ENCODE measurements at regions not wholly inside any gene's neighbourhood (a gene's known extent, or its start where the extent isn't known, plus 50 kb on each side); places are given as distances from the start of the nearest gene placed in this dataset.

DNA sequence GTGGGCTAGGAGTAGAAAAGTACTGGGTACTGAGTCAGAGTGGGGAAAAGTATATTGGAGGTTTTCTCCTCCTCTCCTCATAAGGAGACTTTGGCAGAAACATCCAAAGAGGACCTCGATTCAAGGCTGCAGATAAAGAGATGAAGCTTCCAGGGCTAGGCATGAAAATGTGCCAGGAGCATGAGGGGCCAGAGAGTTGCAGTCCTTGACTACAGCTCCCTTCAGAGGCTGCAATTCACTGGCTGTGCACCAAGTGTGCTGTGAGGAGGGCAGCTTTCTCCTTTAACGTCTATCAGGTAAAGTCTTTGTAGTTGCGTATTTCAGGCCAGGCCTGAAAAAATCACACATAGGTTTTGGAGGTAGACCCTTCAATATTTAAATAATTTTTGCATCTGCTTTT, 174.9 kb upstream of the VEGFC start:
- intact Hi-C loops (cut with DNase I): no loop called here
- no peak for DNase-seq (ENCODE audit: low spot score)

DNA sequence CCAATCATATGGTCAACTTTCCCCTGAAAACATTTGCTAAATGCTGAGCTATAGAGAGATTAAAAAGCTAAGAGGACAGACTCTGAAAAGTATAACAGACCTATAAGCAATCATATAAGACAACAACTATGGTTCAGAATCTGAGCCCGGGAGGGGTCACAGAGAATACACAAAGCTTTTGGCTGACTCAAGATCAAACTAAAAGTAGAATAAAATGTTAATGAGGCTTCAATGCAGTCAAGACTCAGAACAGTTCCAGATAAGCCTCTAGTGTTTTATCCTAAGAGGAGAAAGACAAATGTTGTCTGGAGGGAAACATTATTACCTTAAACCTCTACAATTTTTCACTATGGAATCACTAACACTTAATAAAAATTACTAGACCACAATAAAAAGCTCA, 175.4 kb upstream of the VEGFC start:
- intact Hi-C loops (cut with DNase I): no loop called here
- no peak for DNase-seq (ENCODE audit: low spot score)

GRCh38 chr4:176969011-176969410, 176.3 kb upstream of the VEGFC start:
- intact Hi-C loops (cut with DNase I): no loop called here
- DNase-seq (ENCODE audit: low spot score): no peak

- DNase-seq (ENCODE audit: low spot score): no peak
Observed at GRCh38 chr4:176970853-176971252, 178.1 kb upstream of the VEGFC start.

DNA sequence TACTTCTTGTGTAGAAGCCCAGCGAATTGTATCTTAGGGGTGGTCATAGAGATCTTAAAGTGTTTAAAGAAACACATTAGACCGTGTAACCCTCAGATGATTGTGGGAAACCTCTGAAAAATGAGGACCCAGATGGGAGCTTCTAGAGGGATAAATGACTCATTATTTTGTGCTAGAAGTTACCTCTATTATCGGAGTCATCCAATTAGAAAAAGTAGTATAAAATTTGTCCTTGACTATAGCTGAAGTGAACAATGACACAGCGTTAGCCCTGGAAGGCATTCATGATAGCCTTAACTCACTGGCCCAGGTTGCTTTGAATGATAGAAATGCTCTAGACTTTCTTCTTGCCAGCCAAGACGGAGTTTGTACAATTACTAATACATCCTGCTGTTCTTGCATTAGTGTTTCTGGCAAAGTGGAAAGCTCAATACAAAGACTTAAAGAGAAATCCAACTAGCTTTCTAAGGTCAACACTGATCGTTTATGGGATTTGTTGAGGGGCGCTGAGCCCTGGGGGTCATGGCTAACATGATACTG, 178.9 kb upstream of the VEGFC start:
- DNase-seq (ENCODE audit: low spot score): no peak
- intact Hi-C loops (cut with DNase I): no loop called here

More at GRCh38 chr4:176970853-176971252, 178.1 kb upstream of the VEGFC start:
- intact Hi-C loops (cut with DNase I): no loop called here

DNA sequence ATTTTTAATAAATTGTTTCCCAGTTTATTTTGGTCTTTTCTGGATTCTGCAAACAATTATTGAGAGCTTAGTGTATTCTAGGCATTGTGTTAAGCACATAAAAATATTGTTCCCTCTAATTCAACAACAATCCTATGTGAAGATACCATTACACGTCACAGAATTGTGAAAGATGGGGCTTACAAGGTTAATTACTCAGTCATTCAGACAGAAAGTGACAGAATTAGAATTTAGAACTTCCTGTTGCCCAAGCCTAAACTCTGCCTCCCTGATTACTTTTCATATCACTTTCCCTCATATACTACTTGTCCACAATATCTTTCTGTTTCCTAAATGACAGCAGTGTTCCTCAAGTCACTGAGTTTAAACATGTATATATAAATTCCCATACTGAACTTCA, 186.7 kb upstream of the VEGFC start:
- no peak for DNase-seq (ENCODE audit: low spot score)
- intact Hi-C loops (cut with DNase I): no loop called here

DNA sequence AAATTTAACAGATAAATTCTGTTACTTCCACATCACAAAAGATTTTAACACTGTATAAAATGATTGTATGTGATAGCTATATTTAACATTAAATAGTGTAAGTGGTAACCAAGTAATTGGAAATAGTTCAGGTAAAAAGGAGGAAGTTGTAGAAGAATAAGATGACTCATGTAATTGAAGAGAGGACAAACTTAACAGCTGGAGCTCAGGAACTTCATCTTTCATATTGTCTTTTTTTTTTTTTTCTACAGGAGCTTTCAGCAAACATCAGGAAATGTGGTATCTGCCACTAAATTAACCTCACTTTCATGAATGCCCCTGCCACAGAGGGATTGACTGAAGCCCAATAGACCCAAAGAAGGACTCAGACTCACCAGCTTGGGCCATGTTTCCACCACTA, 188.4 kb upstream of the VEGFC start:
- no peak for DNase-seq (ENCODE audit: low spot score)
- intact Hi-C loops (cut with DNase I): no loop called here

DNA sequence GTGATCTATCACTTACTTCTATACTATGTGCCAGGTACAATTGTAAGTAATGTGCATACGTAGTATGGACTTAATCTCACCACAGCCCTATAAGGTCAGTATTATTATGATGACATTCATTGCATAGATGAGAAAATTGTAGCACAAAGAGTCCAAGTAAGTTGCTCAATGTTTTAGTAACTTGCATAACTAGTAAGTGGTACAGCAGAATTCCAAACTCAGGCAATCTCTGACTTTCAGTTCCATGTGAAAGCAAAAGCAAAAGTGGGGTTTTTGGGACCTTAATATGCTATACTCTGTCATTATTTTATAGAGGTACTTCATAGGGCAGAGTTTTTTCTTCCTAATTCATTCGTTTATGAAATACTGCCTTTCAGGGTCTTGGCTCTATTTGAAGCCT, 188.8 kb upstream of the VEGFC start:
- DNase-seq (ENCODE audit: low spot score): no peak
- intact Hi-C loops (cut with DNase I): no loop called here

DNA sequence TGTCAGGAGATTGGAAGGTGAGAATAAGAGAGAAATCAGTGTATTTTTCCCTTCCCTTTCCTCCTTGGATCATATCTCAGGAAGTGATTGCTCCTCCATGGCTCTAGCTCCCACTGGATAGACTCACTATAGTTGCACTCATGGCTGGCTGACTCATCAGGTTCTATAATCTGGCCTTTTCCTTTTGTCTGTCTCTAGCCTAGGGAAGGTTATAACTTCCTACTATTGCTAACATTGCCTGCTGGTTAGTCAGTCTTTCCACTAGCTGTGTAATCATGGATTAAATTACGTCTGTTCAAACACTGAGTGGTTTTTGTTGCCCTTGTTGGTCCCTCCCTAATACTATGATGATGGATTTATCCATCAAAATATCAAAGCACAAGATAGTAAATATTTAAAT, 195.5 kb upstream of the VEGFC start:
- no peak for DNase-seq (ENCODE audit: low spot score)
- intact Hi-C loops (cut with DNase I): no loop called here

DNA sequence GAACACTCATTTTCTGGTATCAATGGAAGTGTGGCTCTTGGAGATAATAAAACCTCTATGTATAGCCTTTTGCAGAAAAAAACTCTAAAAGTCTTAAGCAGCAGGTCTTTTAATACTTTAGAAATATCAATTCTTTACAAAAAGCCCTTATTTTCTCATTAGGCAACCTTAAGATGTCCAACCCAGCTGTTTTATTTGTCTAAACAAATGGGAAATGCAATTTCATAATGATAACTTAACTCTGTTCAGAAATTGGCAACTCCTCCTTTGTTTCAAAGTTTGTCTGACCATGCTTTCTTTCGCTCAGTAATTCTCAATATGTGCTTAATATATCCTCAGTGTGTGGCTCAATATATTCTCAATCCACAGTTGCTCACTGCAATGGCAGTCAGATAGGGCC, 196.5 kb upstream of the VEGFC start:
- intact Hi-C loops (cut with DNase I): no loop called here
- DNase-seq (ENCODE audit: low spot score): no peak

DNA sequence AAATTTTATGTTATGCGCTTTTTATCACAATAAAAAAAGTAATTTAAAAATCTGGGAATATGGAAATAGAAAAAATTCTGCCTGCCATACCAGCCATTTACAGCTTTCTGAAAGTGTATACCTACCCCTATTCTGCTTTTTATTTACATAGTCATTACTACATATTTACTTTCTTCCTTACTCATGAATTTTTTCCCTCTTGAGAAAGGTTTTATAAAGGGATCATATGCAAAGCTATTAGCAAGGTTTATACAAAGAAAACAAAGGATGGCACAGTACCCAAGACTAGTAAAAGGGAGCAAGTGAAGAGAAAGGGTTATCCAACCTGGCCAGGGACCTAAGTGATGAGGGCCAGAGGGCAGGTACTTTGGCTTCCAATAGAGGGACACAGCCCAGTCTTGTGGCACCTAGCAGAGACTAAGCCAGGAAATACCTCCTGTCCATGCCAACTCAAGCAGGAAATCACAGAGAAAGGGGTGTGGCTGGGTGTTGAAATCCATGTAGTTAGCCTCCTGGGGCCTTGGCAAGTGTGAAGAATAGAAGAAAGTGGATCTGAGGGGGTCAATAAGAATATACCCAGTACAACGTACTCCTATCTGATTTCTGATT, 207.3 kb upstream of the VEGFC start:
- intact Hi-C loops (cut with DNase I): no loop called here

GRCh38 chr4:177001271-177002175, 208.8 kb upstream of the VEGFC start:
- intact Hi-C loops (cut with DNase I): no loop called here
- no peak for DNase-seq (ENCODE audit: low spot score)

More for the DNA sequence above, 207.3 kb upstream of the VEGFC start:
- no peak for DNase-seq (ENCODE audit: low spot score)

DNA sequence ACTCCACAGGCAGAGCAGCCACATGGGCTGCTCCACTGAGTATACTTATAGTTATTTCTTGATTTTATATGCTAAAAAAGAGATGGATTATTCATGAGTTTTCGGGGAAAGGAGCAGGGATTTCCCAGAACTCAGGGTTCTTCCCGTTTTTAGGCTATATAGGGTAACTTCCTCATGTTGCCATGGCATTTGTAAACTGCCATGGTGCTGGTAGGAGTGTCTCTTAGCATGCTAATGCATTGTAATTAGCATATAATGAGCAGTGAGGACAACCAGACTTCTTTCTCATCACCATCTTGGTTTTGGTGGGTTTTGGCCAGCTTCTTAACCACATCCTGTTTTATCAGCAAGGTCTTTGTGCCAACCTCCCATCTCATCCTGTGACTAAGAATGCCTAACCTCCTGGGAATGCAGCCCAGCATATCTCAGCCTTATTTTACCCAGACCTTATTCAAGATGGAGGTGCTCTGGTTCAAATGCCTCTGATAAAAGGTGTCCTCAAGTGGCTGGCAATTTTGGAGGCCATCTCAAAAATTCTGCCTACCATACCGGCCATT, 213.0 kb upstream of the VEGFC start:
- no peak for DNase-seq (ENCODE audit: low spot score)

DNA sequence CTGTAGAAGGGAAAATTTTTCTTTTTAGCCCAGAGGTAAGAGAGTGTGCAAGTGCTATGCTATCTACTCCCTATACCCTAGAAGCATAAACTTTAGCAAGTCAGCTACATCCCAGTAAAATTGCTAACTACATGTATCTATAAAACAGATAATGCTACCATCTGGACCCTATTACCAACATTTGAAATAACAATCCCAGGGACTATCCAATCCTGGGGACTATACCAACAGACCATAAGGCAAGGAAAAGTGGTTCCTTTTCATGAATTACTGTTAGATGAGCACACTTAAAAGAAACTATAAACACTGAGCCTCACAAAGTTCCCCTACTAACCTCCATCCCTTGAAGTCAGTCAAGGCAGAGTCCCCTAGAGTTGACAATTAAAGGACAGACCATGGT, 213.6 kb upstream of the VEGFC start:
- intact Hi-C loops (cut with DNase I): loop anchor here in 1 of 2 donors (5.0 kb wide), 1 partner anchor 1504 kb away; no protein-coding TSS in a partner anchor
- no peak for DNase-seq (ENCODE audit: low spot score)

More for the DNA sequence above, 213.0 kb upstream of the VEGFC start:
- intact Hi-C loops (cut with DNase I): loop anchor here in 1 of 2 donors (5.0 kb wide), 1 partner anchor 1503 kb away; no protein-coding TSS in a partner anchor

- DNase-seq (ENCODE audit: low spot score): no peak
- intact Hi-C loops (cut with DNase I): loop anchor here in 1 of 2 donors (5.0 kb wide), 1 partner anchor 1506 kb away; no protein-coding TSS in a partner anchor
Observed at GRCh38 chr4:177008071-177008835, 215.5 kb upstream of the VEGFC start.

GRCh38 chr4:177008836-177009501, 216.2 kb upstream of the VEGFC start:
- no peak for DNase-seq (ENCODE audit: low spot score)
- intact Hi-C loops (cut with DNase I): loop anchor here in 1 of 2 donors (5.0 kb wide), 1 partner anchor 1507 kb away; no protein-coding TSS in a partner anchor

DNA sequence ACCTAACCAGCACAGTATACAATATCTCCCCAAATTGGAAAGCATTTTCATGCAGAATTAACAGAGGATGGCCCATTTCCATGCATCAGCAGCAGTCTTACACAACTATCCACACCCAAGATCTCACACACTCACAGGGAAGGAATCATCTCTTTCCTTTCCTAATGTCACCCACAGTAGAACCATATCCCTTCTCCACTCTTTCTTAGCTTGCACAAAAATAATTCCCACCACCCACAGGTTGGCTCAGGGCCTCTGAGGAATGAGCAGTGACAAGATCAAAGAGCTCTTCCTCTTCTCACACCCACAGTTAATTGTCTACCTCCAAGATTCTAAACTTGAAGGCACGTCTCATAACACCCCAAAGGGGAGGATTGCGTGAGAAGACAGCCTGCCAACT, 217.7 kb upstream of the VEGFC start:
- no peak for DNase-seq (ENCODE audit: low spot score)
- intact Hi-C loops (cut with DNase I): no loop called here

DNA sequence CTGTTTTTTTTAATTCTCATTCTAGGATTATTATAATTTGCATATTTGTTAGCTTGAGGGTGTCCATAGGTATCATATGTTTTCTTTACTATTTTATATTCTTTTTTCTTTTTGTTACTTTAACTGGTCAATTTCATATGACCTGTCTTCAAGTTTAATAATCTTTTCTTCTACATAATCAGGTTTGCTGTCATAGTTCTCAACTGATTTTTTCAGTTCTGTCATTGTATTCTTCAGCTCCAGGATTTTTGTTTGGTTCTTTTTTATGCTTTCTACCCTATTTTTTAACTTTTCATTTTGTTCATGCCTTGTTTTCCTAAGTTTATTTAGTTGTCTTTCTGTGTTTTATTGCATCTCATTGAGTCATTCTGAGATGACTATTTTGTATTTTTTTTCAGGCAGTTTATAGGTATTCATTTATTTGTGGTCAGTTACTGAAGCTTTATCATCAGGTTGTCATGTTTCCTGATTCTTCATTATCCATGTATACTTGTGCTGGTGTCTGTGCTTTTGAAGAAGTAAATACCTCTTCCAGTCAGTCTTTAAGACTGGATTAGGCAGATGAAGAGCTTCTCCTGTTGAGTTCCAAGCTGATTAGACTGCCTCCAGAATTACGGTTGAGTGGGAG, 220.3 kb upstream of the VEGFC start:
- no peak for DNase-seq (ENCODE audit: low spot score)

More for the DNA sequence above, 220.3 kb upstream of the VEGFC start:
- intact Hi-C loops (cut with DNase I): no loop called here

All from posterior vena cava (tissue), 2 donors.